ENCODE measurements at regions not wholly inside any gene's neighbourhood (a gene's known extent, or its start where the extent isn't known, plus 50 kb on each side); places are given as distances from the start of the nearest gene placed in this dataset.

GRCh38 chr3:106092792-106093191 lies 224.0 kb upstream of the CBLB start:
- no peak for DNase-seq
- Histone ChIP-seq H3K27ac (ENCODE audit: low read depth, low read length) (no peak overlapping the region), H3K4me1 (ENCODE audit: control insufficient read depth in 1 of 2, insufficient read depth in 2 of 2, low read length in 2 of 2) (no peaks in the 10 kb centered on the region), H4K12ac (ENCODE audit: low read depth, low read length) (no peak overlapping the region), H3K18ac (ENCODE audit: low read length) (no peak overlapping the region), H2AK5ac (ENCODE audit: low read length) (no peak overlapping the region), H3K14ac (ENCODE audit: low read length) (no peak overlapping the region), H4K8ac (ENCODE audit: low read depth, low read length) (no peak overlapping the region), H2AFZ (ENCODE audit: insufficient read depth, low read length, poor library complexity) (no peak overlapping the region), H3K9me3 (ENCODE audit: insufficient read depth, low read depth, low read length) (no peaks in the 10 kb centered on the region), H3K9ac (ENCODE audit: low read length) (no peak overlapping the region), H3K4me2 (ENCODE audit: low read length) (no peak overlapping the region), H3K23ac (ENCODE audit: low read length) (no peak overlapping the region), H3K79me1 (ENCODE audit: low read length) (no peaks in the 10 kb centered on the region), H3K4me3 (ENCODE audit: low read depth, low read length) (no peak overlapping the region), H3K27me3 (ENCODE audit: insufficient read depth, low read length) (no peaks in the 10 kb centered on the region), H2BK12ac (ENCODE audit: low read length) (no peak overlapping the region), H3K4ac (ENCODE audit: low read depth, low read length) (no peak overlapping the region), H3K36me3 (ENCODE audit: control insufficient read depth in 1 of 2, insufficient read depth in 2 of 2, low read length in 2 of 2) (no peaks in the 10 kb centered on the region), H3K79me2 (ENCODE audit: control insufficient read depth, insufficient read depth, low read length, poor library complexity) (no peaks in the 10 kb centered on the region), H2BK120ac (ENCODE audit: insufficient read depth, low read length, poor library complexity) (no peak overlapping the region), H4K91ac (ENCODE audit: low read depth, low read length) (no peak overlapping the region), H2BK5ac (ENCODE audit: low read depth, low read length, poor library complexity) (no peak overlapping the region)
- no CpG with 5 or more reads among the region's 2 CpGs for WGBS (ENCODE audit: extremely low coverage, insufficient coverage, insufficient read length)

DNA sequence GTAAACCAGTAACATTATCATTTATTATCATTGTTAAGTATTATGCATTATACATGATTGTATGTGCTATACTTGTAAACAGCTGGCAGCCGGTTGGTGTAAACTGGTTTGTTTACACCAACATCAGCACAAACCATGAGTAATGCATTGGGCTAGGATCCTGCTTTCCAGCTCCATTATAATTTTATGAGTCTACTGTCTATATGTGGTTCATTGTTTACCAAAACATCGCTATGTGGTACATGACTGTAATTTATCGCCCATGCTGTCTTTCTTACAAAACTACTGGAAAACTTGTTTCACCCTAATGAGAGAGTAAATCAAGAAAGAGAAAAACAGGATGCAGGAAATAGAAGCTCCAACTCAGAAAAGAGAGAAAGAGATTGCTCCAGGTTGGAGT lies 224.8 kb upstream of the CBLB start:
- WGBS (ENCODE audit: extremely low coverage, insufficient coverage, insufficient read length): no CpG with 5 or more reads among the region's 3 CpGs
- Histone ChIP-seq H2BK120ac (ENCODE audit: insufficient read depth, low read length, poor library complexity) (no peak overlapping the region), H2AFZ (ENCODE audit: insufficient read depth, low read length, poor library complexity) (no peak overlapping the region), H3K27me3 (ENCODE audit: insufficient read depth, low read length) (no peaks in the 10 kb centered on the region), H2AK5ac (ENCODE audit: low read length) (no peak overlapping the region), H3K36me3 (ENCODE audit: control insufficient read depth in 1 of 2, insufficient read depth in 2 of 2, low read length in 2 of 2) (no peaks in the 10 kb centered on the region), H2BK5ac (ENCODE audit: low read depth, low read length, poor library complexity) (no peak overlapping the region), H3K9ac (ENCODE audit: low read length) (no peak overlapping the region), H4K12ac (ENCODE audit: low read depth, low read length) (no peak overlapping the region), H3K4ac (ENCODE audit: low read depth, low read length) (no peak overlapping the region), H3K4me3 (ENCODE audit: low read depth, low read length) (no peak overlapping the region), H3K23ac (ENCODE audit: low read length) (no peak overlapping the region), H2BK12ac (ENCODE audit: low read length) (no peak overlapping the region), H3K79me1 (ENCODE audit: low read length) (no peaks in the 10 kb centered on the region), H3K4me1 (ENCODE audit: control insufficient read depth in 1 of 2, insufficient read depth in 2 of 2, low read length in 2 of 2) (no peaks in the 10 kb centered on the region), H3K9me3 (ENCODE audit: insufficient read depth, low read depth, low read length) (no peaks in the 10 kb centered on the region), H3K18ac (ENCODE audit: low read length) (no peak overlapping the region), H4K8ac (ENCODE audit: low read depth, low read length) (no peak overlapping the region), H3K27ac (ENCODE audit: low read depth, low read length) (no peak overlapping the region), H4K91ac (ENCODE audit: low read depth, low read length) (no peak overlapping the region), H3K4me2 (ENCODE audit: low read length) (no peak overlapping the region), H3K79me2 (ENCODE audit: control insufficient read depth, insufficient read depth, low read length, poor library complexity) (no peaks in the 10 kb centered on the region), H3K14ac (ENCODE audit: low read length) (no peak overlapping the region)
- DNase-seq: no peak

GRCh38 chr3:106097817-106098435 lies 229.1 kb upstream of the CBLB start:
- Histone ChIP-seq H3K9me3 (ENCODE audit: insufficient read depth, low read depth, low read length) (no peaks in the 10 kb centered on the region), H2BK5ac (ENCODE audit: low read depth, low read length, poor library complexity) (no peak overlapping the region), H2BK12ac (ENCODE audit: low read length) (no peak overlapping the region), H2AK5ac (ENCODE audit: low read length) (no peak overlapping the region), H3K27me3 (ENCODE audit: insufficient read depth, low read length) (no peaks in the 10 kb centered on the region), H3K4me2 (ENCODE audit: low read length) (no peak overlapping the region), H3K27ac (ENCODE audit: low read depth, low read length) (no peak overlapping the region), H3K9ac (ENCODE audit: low read length) (no peak overlapping the region), H3K23ac (ENCODE audit: low read length) (no peak overlapping the region), H3K36me3 (ENCODE audit: control insufficient read depth in 1 of 2, insufficient read depth in 2 of 2, low read length in 2 of 2) (no peaks in the 10 kb centered on the region), H3K4me3 (ENCODE audit: low read depth, low read length) (no peak overlapping the region), H4K12ac (ENCODE audit: low read depth, low read length) (no peak overlapping the region), H3K4me1 (ENCODE audit: control insufficient read depth in 1 of 2, insufficient read depth in 2 of 2, low read length in 2 of 2) (no peaks in the 10 kb centered on the region), H3K79me2 (ENCODE audit: control insufficient read depth, insufficient read depth, low read length, poor library complexity) (no peaks in the 10 kb centered on the region), H3K18ac (ENCODE audit: low read length) (no peak overlapping the region), H4K91ac (ENCODE audit: low read depth, low read length) (no peak overlapping the region), H3K79me1 (ENCODE audit: low read length) (no peaks in the 10 kb centered on the region), H3K14ac (ENCODE audit: low read length) (no peak overlapping the region), H2BK120ac (ENCODE audit: insufficient read depth, low read length, poor library complexity) (no peak overlapping the region), H2AFZ (ENCODE audit: insufficient read depth, low read length, poor library complexity) (no peak overlapping the region), H4K8ac (ENCODE audit: low read depth, low read length) (no peak overlapping the region), H3K4ac (ENCODE audit: low read depth, low read length) (no peak overlapping the region)
- DNase-seq: no peak
- no CpG with 5 or more reads among the region's 4 CpGs for WGBS (ENCODE audit: extremely low coverage, insufficient coverage, insufficient read length)

GRCh38 chr3:106103383-106103782 lies 234.6 kb upstream of the CBLB start:
- no peaks in the 10 kb centered on the region for H3K4me1 ChIP-seq (ENCODE audit: control insufficient read depth in 1 of 2, insufficient read depth in 2 of 2, low read length in 2 of 2)
- WGBS (ENCODE audit: extremely low coverage, insufficient coverage, insufficient read length): no CpG with 5 or more reads among the region's 2 CpGs

More at GRCh38 chr3:106103383-106103782, 234.6 kb upstream of the CBLB start:
- no peak overlapping the region for H3K18ac ChIP-seq (ENCODE audit: low read length)
- no peak overlapping the region for H4K8ac ChIP-seq (ENCODE audit: low read depth, low read length)
- no peak for DNase-seq
- no peak overlapping the region for H2AFZ ChIP-seq (ENCODE audit: insufficient read depth, low read length, poor library complexity)
- no peak overlapping the region for H3K4me3 ChIP-seq (ENCODE audit: low read depth, low read length)
- H3K9me3 ChIP-seq (ENCODE audit: insufficient read depth, low read depth, low read length): peaks cover 2% of the 10 kb centered on the region
- H4K12ac ChIP-seq (ENCODE audit: low read depth, low read length): no peak overlapping the region
- H3K14ac ChIP-seq (ENCODE audit: low read length): no peak overlapping the region
- H3K9ac ChIP-seq (ENCODE audit: low read length): no peak overlapping the region
- no peaks in the 10 kb centered on the region for H3K79me1 ChIP-seq (ENCODE audit: low read length)
- no peak overlapping the region for H2BK5ac ChIP-seq (ENCODE audit: low read depth, low read length, poor library complexity)
- no peaks in the 10 kb centered on the region for H3K27me3 ChIP-seq (ENCODE audit: insufficient read depth, low read length)
- no peak overlapping the region for H3K4ac ChIP-seq (ENCODE audit: low read depth, low read length)
- H4K91ac ChIP-seq (ENCODE audit: low read depth, low read length): no peak overlapping the region
- H3K36me3 ChIP-seq (ENCODE audit: control insufficient read depth in 1 of 2, insufficient read depth in 2 of 2, low read length in 2 of 2): no peaks in the 10 kb centered on the region
- no peak overlapping the region for H2AK5ac ChIP-seq (ENCODE audit: low read length)
- H3K4me2 ChIP-seq (ENCODE audit: low read length): no peak overlapping the region
- no peak overlapping the region for H3K27ac ChIP-seq (ENCODE audit: low read depth, low read length)
- H3K23ac ChIP-seq (ENCODE audit: low read length): no peak overlapping the region
- no peak overlapping the region for H2BK12ac ChIP-seq (ENCODE audit: low read length)
- no peak overlapping the region for H2BK120ac ChIP-seq (ENCODE audit: insufficient read depth, low read length, poor library complexity)
- H3K79me2 ChIP-seq (ENCODE audit: control insufficient read depth, insufficient read depth, low read length, poor library complexity): no peaks in the 10 kb centered on the region

Data from trophoblast cell (in vitro differentiated cells and primary cell).